ENCODE measurements at regions not wholly inside any gene's neighbourhood (a gene's known extent, or its start where the extent isn't known, plus 50 kb on each side); places are given as distances from the start of the nearest gene placed in this dataset.

DNA sequence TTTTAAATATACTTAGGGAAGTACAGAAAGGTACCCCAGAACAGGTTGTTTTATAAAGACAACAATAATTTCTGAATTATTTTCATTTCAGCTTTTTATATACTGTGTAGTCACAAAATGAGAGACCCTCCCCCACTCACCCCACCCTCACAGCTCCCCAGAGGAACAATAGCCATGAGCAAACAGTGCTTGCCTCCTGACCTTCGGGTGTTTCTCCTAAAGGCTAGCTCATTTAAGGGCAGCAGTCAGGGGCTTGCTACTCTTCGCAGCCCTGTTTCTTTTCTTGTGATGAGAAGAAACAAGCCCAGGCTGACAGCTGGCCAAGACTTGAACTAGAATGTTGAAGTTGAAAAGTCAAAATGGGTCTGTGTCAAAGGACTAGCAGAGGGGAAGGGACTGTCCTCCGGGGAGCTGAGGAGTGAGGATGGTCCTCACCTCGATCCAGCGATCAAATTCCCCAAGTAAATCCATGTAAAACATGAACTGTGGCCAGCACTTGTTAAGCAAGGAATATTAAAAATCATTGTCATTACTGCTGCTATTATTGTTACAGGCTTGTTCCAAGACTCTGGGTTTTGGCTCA lies 133.8 kb upstream of the ARHGAP5 start:
- ATAC-seq (ENCODE audit: low FRiP score) (no peak), DNase-seq (ENCODE audit: low spot score) (no peak)
- TF ChIP-seq, protein P1, sequence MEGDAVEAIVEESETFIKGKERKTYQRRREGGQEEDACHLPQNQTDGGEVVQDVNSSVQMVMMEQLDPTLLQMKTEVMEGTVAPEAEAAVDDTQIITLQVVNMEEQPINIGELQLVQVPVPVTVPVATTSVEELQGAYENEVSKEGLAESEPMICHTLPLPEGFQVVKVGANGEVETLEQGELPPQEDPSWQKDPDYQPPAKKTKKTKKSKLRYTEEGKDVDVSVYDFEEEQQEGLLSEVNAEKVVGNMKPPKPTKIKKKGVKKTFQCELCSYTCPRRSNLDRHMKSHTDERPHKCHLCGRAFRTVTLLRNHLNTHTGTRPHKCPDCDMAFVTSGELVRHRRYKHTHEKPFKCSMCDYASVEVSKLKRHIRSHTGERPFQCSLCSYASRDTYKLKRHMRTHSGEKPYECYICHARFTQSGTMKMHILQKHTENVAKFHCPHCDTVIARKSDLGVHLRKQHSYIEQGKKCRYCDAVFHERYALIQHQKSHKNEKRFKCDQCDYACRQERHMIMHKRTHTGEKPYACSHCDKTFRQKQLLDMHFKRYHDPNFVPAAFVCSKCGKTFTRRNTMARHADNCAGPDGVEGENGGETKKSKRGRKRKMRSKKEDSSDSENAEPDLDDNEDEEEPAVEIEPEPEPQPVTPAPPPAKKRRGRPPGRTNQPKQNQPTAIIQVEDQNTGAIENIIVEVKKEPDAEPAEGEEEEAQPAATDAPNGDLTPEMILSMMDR (IDR thresholded peaks at IDR 0.05): no peak

DNA sequence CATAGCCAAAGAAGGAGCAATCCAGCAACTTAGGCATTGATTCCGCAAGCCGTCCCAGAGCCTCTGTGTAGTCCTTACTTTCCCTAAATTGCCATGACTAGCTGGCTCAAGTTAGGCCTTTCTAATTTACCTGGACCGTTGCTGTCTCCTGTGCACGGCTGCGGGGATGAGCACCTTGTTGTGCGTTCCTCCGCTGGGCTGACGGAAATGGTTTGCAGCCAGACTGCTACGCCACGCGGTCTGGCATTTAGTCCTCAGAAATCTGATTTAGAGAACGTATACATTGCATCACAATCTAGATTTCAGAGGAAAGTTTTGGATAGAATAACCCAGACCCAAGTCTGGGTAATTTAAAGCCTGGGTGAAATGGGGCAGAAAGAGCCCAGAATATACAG lies 133.2 kb upstream of the ARHGAP5 start:
- TF ChIP-seq, protein P1 (IDR thresholded peaks at IDR 0.05): no peak
- DNase-seq (ENCODE audit: low spot score) (no peak), ATAC-seq (ENCODE audit: low FRiP score) (no peak)

DNA sequence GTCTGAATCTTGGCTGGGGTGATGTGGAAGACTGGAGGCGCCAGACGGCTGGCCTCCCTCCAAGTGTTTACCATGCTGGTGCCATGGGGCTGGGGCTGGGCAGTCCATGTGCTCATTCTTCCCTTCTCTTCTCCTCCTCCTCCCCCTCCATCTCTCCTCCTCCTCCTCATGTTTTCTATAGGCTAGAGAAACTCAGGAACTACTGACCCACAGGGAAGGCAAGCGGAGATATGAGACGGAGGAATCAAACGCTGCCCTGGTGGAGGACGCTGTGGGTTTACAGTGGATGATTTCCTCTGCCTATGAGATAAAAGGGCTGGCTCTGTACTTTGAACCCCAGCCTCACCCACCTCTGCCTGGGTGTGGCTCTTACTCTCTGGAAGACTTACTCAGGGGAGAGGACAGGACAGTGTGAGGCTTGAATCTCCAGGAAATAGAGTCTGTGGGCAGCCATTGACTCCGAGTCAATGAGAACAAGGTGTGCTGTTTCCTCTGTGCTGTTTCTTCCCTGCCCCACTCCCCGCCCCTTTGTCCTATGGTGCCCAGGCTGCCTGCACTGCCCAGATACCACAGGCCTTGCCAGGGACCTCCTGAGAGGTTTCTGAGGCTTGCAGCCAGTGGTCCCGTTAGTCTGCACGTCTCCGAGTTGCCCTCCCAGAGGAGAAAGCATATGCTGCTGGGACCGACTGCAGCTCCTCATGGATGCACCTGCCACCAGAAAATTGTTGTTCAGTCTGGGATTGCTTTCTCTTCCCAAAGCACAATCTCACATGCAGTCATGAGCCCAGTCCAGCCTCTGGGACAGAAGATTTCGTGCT lies 132.6 kb upstream of the ARHGAP5 start:
- no peak for ATAC-seq (ENCODE audit: low FRiP score)
- TF ChIP-seq, protein P1 (IDR thresholded peaks at IDR 0.05): no peak
- DNase-seq (ENCODE audit: low spot score): no peak

DNA sequence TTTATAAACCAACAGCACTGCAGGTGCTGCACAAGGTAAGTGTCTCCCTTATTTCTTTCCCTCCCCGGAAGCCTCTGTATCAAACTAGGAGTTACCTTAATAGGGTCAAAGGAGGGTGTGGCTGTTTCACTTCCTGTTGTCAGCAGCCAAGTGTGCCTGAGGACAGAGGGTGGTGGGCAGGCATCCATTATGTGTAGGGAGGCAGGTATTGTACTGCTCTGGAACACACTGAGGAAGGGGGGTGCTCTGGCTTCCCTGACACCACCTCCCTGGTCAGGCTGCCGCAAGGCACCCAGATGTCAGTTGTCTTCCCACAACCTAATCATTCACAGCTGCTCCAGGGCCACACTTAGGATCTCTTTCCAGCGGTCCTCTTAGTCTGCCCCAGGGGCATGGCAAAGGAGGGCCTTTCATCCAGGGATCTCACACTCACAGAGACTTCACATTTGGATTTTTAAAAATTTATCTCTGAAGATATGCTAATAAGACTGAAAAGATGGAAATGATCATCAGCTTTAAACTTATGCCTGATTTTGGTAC lies 132.0 kb upstream of the ARHGAP5 start:
- ATAC-seq (ENCODE audit: low FRiP score) (no peak), DNase-seq (ENCODE audit: low spot score) (no peak)
- TF ChIP-seq, protein P1 (IDR thresholded peaks at IDR 0.05): no peak

DNA sequence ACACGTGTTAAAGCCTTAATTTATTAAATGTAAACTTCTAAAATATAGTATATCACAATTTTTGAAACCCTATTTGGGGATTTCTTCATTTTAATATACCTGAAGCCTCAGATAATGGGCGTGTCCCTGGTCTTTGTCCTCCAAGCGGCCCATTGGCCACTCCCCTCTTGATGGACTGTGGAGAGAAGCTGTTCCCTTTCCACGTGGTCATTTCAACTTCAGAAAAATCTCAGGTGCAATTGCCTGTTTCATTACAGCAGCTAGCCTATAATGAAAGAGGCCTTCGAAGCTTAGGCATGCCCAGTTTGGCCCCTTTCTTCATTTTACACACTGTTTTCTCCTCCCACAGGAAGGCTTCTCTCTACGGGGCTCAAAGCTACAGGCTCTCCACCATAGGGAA lies 131.4 kb upstream of the ARHGAP5 start:
- TF ChIP-seq, protein P1 (IDR thresholded peaks at IDR 0.05): no peak
- ATAC-seq (ENCODE audit: low FRiP score) (no peak), DNase-seq (ENCODE audit: low spot score) (no peak)

DNA sequence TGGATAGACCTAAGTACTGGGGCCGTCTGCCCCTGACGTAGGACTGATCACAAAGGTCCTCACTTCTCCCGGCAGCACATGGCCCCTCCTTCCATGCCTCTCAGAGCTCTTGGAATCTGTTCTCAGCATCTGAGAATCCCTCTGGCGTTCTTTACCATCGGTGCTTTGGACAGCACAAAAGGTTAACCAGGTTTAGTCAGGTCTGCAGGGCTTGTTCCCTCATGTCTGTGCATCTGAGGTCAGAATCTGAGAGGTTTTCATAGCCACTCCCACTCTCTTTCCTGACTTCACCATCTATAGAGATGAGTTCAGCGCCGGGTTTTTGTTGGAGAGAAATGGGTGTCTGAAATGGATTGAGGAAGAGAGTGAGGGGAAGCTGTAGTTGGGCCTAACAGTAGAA lies 130.0 kb upstream of the ARHGAP5 start:
- no peak for ATAC-seq (ENCODE audit: low FRiP score)
- DNase-seq (ENCODE audit: low spot score): no peak
- TF ChIP-seq, protein P1 (IDR thresholded peaks at IDR 0.05): no peak

Measured in omental fat pad (tissue), 3 donors.